ENCODE measurements at regions not wholly inside any gene's neighbourhood (a gene's known extent, or its start where the extent isn't known, plus 50 kb on each side); places are given as distances from the start of the nearest gene placed in this dataset.

GRCh38 chr2:148593421-148593820 lies 51.1 kb upstream of the EPC2 start:
- TF ChIP-seq POLR2AphosphoS5 (IDR thresholded peaks at IDR 0.05; ENCODE audit: low read depth, low read length), result no peak
- TF ChIP-seq CTCF (IDR thresholded peaks at IDR 0.05), result no peak
- TF ChIP-seq TCF7L2 (IDR thresholded peaks at IDR 0.05; ENCODE audit: low read depth, low read length), result no peak

Data from Panc1 (cell line).